HG02623 (cell line): ENCODE measurements at regions not wholly inside any gene's neighbourhood (a gene's known extent, or its start where the extent isn't known, plus 50 kb on each side); places are given as distances from the start of the nearest gene placed in this dataset.

Experiments used
- ATAC-seq: cut with Tn5 transposase; IDR thresholded peaks from one replicate; pipeline ENCODE4 v1.9.1; 2021; ENCODE audit warnings: moderate library complexity; ENCODE audit not compliant: unreplicated experiment

- ATAC-seq, result no peak
Observed at GRCh38 chrX:20884565-20884964, 489.7 kb upstream of the CNKSR2 start.

- no peak for ATAC-seq
Observed at GRCh38 chrX:20863649-20864048, 510.6 kb upstream of the CNKSR2 start.

- ATAC-seq, result no peak
Observed at GRCh38 chrX:20861113-20861512, 513.1 kb upstream of the CNKSR2 start.

GRCh38 chrX:20857746-20858145, 516.5 kb upstream of the CNKSR2 start:
- ATAC-seq, result no peak

GRCh38 chrX:20838477-20838876, 535.7 kb upstream of the CNKSR2 start:
- ATAC-seq, result no peak

GRCh38 chrX:20829665-20830491, 544.3 kb upstream of the CNKSR2 start:
- ATAC-seq, result no peak

GRCh38 chrX:20825984-20826383, 548.2 kb upstream of the CNKSR2 start:
- ATAC-seq, result no peak

GRCh38 chrX:20803971-20804370, 537.3 kb upstream of the RPS6KA3 start:
- no peak for ATAC-seq

- ATAC-seq, result no peak
Observed at GRCh38 chrX:20802036-20802435, 535.3 kb upstream of the RPS6KA3 start.

- no peak for ATAC-seq
Observed at GRCh38 chrX:20796450-20796849, 529.7 kb upstream of the RPS6KA3 start.

- no peak for ATAC-seq
Observed at GRCh38 chrX:20789103-20789502, 522.4 kb upstream of the RPS6KA3 start.

GRCh38 chrX:20767346-20767745, 500.6 kb upstream of the RPS6KA3 start:
- ATAC-seq, result no peak

GRCh38 chrX:20756585-20756984, 489.9 kb upstream of the RPS6KA3 start:
- ATAC-seq, result no peak

- ATAC-seq, result no peak
Observed at GRCh38 chrX:20753076-20753475, 486.4 kb upstream of the RPS6KA3 start.

GRCh38 chrX:20746690-20747089, 480.0 kb upstream of the RPS6KA3 start:
- no peak for ATAC-seq

GRCh38 chrX:20743046-20743445, 476.3 kb upstream of the RPS6KA3 start:
- ATAC-seq, result no peak

GRCh38 chrX:20742106-20742505, 475.4 kb upstream of the RPS6KA3 start:
- no peak for ATAC-seq

GRCh38 chrX:20740443-20740842, 473.7 kb upstream of the RPS6KA3 start:
- no peak for ATAC-seq

GRCh38 chrX:20739038-20739745, 472.5 kb upstream of the RPS6KA3 start:
- ATAC-seq, result no peak

- no peak for ATAC-seq
Observed at GRCh38 chrX:20729416-20729815, 462.7 kb upstream of the RPS6KA3 start.

GRCh38 chrX:20727447-20727846, 460.7 kb upstream of the RPS6KA3 start:
- no peak for ATAC-seq

- no peak for ATAC-seq
Observed at GRCh38 chrX:20720954-20721626, 454.4 kb upstream of the RPS6KA3 start.
